ENCODE measurements at regions not wholly inside any gene's neighbourhood (a gene's known extent, or its start where the extent isn't known, plus 50 kb on each side); places are given as distances from the start of the nearest gene placed in this dataset.
"Not testable (repeated sequence)": the region's sequence is repeated elsewhere in the genome, so short reads cannot be mapped to it uniquely, and the experiment has no call there.

GRCh38 chr14:43803076-43803689 is 703.9 kb downstream of the FSCB start:
- no peak for FAIRE-seq

- FAIRE-seq, result peak; percentile 71
Measured at GRCh38 chr14:43795600-43796228, 711.4 kb downstream of the FSCB start.

- no peak for FAIRE-seq
Measured at GRCh38 chr14:43793579-43793978, 713.5 kb downstream of the FSCB start.

GRCh38 chr14:43792980-43793379 is 714.1 kb downstream of the FSCB start:
- FAIRE-seq, result no peak

GRCh38 chr14:43790681-43791080 is 716.4 kb downstream of the FSCB start:
- FAIRE-seq, result no peak

GRCh38 chr14:43789458-43789857 is 717.6 kb downstream of the FSCB start:
- FAIRE-seq, result no peak

- FAIRE-seq, result no peak
Measured at GRCh38 chr14:43786066-43786762, 720.9 kb downstream of the FSCB start.

- not testable (repeated sequence) for FAIRE-seq
Measured at GRCh38 chr14:43784432-43784831, 722.7 kb downstream of the FSCB start.

GRCh38 chr14:43778937-43779639 is 728.0 kb downstream of the FSCB start:
- FAIRE-seq, result no peak

- no peak for FAIRE-seq
Measured at GRCh38 chr14:43778570-43778936, 728.5 kb downstream of the FSCB start.

GRCh38 chr14:43765474-43765873 is 741.6 kb downstream of the FSCB start:
- FAIRE-seq, result no peak

GRCh38 chr14:43764433-43764832 is 742.6 kb downstream of the FSCB start:
- FAIRE-seq, result no peak

- FAIRE-seq, result no peak
Measured at GRCh38 chr14:43755707-43756106, 751.4 kb downstream of the FSCB start.

- no peak for FAIRE-seq
Measured at GRCh38 chr14:43754838-43755237, 752.2 kb downstream of the FSCB start.

- FAIRE-seq, result no peak
Measured at GRCh38 chr14:43745746-43746145, 761.3 kb downstream of the FSCB start.

GRCh38 chr14:43735932-43736331 is 771.2 kb downstream of the FSCB start:
- FAIRE-seq, result no peak

- FAIRE-seq, result no peak
Measured at GRCh38 chr14:43729143-43729542, 777.9 kb downstream of the FSCB start.

GRCh38 chr14:43706900-43707299 is 800.2 kb downstream of the FSCB start:
- no peak for FAIRE-seq

GRCh38 chr14:43698561-43699284 is 808.4 kb downstream of the FSCB start:
- not testable (repeated sequence) for FAIRE-seq

- no peak for FAIRE-seq
Measured at GRCh38 chr14:43697003-43697402, 810.1 kb downstream of the FSCB start.

GRCh38 chr14:43692706-43693105 is 814.4 kb downstream of the FSCB start:
- no peak for FAIRE-seq

- FAIRE-seq, result no peak
Measured at GRCh38 chr14:43687921-43688320, 819.2 kb downstream of the FSCB start.

GRCh38 chr14:43677581-43677980 is 829.5 kb downstream of the FSCB start:
- no peak for FAIRE-seq

All from islet of Langerhans (tissue), 1 donor.